ENCODE measurements at regions not wholly inside any gene's neighbourhood (a gene's known extent, or its start where the extent isn't known, plus 50 kb on each side); places are given as distances from the start of the nearest gene placed in this dataset.
"Not testable (repeated sequence)": the region's sequence is repeated elsewhere in the genome, so short reads cannot be mapped to it uniquely, and the experiment has no call there.

DNA sequence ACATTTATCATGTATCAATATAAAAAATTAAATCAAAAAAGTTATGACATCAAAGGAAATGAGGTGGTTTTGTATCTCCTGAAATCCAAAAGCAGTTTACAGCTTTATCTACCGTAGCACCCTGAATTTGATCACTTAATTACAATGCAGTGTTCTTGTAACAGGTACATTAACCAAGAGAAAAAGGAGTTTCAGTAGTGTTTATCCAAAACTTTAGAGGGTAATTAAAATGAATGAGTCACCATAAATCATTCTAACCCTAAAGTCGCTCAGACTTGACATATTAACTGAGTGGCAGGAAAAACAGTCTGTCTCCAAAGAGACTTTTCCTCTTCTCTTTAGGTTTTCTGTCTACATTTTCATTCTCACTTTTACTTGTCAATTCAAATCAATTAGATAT lies 907.6 kb upstream of the EPHA5 start:
- DNase-seq: no peak

DNA sequence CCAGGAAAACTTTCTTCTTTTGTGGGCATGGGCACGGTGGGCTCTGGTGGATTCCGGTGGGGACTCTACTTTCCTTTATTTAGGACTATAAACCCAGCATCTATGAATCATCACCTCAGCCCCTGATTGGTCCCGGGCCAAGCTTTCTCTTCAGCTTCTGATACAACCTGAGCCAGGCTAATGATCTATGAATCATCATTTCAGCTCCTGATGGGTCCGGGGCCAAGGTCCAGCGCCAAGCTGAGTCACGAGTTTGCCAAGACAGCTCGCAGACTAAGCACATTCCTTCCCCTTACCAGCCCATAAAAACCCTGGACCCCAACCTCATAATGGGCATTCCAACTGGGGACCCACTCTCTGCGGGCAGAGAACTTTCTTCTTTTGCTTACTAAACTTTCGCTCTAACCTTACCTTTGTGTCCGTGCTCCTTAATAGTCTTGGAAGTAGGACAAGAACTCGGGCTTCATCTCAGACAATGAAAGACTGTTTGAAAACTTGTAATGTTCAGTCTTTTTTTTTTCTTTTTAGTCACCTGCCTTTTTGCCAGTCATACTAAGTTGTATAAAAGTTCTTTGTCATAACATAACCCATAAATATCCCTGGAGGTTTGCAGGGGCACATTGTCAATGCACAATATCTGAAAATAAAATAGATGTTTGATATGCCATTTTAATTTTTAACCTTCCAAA lies 904.9 kb upstream of the EPHA5 start:
- peak; percentile 60 for DNase-seq

DNA sequence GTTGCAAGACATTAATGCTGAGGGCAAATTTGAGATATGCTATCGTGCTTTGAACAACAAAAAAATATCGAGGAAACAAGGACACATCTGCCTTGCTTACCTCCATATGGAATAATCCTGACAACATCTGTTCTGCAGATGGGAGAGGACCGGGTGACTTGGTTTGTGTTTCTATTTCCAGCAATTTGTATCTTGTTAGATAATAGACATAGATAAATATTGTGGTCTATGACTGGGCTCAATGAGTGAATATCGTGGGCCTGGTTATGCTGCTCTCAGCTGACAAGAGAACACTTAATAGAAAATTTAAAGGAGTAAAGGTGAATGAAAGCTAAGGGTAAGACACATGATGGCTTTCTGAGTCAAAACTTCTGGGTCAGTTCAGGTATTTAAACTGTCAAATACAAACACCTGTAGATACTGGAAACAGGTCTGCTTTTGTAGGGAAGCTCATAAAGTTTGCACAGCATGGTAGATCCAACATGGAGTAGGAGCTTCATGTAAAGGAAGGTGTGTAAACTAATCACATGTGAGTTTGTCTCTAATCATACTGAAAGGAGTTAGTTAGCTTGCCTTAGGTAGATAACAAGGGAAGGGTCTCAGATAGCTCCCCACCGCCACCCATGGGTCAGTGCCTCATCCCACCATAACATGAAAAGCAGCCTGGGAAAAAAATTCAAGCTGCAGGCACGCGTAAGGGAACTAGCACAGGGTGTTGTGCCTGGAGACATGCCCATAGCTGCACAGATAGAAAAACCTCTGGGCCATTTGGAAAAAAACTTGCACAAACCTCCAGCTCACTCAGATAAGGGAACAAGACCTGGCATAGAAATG lies 904.1 kb upstream of the EPHA5 start:
- DNase-seq: peak; percentile 77

DNA sequence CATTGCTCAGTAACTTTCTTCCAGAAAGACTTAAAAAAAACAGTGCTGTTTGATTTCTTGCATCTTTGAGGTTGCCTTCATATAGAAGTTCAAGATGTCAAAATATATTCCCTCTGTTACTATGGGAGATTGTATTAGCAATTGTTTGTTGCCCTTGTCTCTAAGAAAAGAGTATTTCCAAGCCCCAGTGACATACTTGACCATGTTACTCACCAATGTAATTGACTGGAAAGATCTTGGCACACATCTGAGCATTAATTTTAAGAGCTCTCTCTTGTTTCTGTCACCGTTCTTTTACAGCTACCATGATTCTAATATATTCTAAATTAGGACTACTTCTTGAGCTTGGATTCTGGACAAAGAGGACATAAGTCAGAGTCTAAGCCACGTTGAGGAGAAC lies 902.7 kb upstream of the EPHA5 start:
- DNase-seq: peak; percentile 91

DNA sequence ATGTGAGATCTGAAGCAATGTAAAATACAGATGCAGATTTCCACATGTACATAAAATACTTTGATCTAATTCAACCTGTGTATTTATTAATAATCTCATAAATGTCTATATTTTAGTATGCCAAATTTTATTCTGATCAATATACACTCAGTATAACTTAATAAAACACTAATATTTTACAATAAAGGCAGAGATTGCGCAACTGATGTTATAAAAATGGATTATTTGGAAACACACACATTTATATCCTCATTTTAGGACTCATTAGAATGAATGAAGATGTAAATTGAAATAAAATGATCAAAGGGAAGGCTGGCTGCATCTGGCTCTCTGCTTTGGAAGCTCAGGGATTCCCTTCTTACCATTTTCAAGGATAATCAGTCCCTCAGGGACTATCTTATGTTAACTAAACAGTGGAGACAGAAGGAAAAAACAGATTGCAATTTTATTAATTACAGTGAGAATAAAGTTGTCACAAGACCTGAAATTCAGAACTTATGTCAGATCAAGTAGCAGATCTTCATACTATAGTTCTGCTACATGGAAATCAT lies 900.9 kb upstream of the EPHA5 start:
- no peak for DNase-seq

DNA sequence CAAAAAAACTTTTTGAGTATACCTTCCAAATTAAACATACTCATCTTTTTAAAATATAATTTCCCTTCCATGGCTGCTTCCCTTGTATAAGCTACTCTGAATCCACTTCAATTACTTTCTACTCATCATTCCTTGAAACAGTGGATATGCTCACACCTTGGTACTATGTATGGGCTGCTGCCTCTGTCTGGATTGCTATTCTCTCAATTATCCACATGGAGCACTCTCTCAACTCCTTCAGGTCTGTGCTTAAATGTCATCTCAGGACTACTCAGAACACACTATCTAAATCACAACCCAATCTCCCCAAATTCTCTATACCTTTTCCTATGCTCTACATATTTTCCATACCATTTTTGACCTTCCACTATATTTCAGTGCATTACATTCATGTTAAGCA lies 898.9 kb upstream of the EPHA5 start:
- no peak for DNase-seq

DNA sequence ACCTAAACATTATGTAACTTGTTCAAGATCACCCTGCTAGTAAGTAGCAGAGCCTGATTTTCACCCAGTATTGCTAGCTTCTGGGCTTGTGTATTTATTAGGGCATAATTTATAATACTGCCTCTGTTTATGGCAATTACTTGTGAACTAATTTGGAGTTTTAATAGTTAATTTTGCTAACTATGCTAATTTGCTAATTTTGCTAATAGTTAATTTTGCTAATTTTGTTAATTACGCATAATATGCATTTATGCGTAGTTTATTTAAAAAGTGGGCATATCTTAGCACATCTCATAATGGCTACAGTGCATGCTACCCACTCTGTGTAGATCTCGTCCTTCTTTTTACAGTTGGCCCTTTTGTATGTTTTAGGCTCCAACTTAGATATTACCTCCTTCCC lies 898.1 kb upstream of the EPHA5 start:
- DNase-seq: no peak

DNA sequence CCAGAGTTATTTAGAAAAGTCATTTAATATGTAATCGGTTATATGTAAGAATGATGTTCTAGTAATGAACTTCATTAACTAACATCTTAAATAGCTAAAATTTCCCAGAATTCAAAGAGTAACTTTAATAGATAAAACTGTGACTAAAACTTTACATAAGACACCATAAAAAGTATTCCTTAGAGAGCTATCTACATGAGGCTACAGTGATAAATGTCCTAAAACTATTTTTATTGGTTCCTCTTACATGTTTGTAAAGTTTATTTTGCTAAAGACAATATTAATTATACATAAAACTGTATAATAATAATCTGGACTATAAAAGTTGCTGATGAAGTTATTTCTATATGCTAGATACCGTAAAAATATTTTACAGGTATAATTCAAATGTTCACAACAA lies 897.7 kb upstream of the EPHA5 start:
- DNase-seq: no peak

DNA sequence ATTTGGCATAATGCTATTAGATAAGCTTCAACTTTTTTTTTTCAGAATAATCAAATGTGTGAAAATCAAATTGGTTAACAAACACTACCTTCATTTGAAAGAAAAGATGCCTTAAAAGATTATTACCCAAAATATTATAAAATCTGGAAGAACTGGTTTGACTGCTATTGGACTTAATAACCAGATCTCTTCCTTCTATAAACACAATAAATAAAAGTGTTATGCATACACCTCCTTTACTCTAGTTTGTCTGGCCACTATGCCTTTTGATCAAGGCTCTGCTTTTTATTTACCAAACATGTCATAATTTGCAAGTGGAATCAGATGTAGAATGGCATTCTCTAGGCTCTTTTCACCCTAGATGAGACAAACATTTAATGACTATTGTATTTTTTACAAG lies 897.3 kb upstream of the EPHA5 start:
- no peak for DNase-seq

DNA sequence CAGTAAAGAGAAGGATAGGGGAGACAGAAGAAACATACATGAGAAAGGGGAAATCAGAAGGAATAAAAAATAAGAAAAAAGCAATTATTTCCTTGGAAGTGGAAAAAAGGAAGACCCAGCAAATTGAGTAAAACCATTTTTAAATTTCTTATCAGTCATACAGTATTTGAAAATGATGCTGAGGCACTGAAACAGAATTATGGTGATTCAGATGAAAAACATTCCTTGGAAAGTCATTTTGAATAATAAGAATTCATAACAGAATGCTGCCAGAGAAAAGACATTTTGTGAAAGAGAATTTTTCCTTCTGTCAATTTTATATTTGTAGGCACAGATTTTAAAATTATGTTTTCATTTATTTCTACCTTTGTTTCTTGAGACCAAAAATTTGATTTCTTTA lies 895.5 kb upstream of the EPHA5 start:
- peak; percentile 83 for DNase-seq

DNA sequence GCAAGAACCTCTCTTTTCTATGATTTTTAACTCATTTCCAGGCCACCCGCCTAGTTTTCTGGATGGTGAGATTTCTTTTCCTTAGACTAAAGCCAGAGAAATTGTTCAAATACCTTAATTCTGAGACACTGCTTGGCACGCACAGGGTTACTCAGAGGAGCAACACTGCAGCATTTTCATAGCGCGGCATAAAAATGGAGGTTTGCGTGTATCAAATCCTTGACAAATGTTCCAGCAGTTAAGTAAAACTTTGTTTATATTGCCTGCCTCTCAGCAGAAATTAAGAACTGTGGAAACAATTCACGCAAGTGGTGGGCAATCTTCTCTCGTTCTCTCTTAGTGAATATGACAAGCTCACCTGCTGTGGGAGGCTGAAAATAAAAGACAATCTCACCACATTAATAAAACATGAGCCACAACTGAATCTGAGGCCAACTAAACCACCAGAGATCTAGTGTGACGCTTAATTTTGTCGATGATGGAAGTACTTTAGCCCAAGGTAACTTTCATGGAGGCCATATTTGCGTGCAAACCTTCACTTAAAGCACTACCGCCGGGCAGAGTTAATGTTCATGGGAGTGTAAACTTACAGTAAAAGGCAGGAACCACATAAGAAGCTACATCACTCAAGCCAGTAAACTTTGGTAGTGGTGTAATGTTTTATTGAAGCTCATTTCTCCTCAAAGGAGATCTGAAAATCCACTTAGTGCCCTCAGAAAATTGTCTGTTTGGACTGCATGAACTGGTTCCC lies 894.8 kb upstream of the EPHA5 start:
- peak; percentile 98 for DNase-seq

DNA sequence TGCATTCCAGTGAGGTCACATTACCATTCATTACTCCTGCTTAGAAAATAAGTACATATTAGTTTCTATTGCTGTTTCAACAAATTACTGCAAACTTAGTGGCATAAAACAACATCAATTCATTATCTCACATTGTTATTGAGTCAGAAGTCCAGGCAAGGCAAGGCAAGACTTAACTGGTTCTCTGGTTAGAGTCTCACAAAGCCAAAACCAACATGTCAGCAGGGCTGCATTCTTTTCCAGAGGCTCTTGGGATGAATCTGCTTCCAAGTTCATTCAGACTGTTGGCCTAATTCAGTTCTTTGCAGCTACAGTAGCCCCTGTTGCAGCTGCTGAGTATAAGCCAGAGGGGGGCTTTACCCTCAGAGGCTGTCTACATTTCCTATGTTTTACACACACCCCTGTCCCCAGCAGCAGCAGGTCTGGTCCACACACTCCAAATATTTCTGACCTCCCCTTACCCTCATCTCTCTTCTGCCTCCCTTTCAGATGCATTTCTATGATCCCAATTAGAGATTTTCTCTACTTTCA lies 892.1 kb upstream of the EPHA5 start:
- DNase-seq: peak; percentile 75

DNA sequence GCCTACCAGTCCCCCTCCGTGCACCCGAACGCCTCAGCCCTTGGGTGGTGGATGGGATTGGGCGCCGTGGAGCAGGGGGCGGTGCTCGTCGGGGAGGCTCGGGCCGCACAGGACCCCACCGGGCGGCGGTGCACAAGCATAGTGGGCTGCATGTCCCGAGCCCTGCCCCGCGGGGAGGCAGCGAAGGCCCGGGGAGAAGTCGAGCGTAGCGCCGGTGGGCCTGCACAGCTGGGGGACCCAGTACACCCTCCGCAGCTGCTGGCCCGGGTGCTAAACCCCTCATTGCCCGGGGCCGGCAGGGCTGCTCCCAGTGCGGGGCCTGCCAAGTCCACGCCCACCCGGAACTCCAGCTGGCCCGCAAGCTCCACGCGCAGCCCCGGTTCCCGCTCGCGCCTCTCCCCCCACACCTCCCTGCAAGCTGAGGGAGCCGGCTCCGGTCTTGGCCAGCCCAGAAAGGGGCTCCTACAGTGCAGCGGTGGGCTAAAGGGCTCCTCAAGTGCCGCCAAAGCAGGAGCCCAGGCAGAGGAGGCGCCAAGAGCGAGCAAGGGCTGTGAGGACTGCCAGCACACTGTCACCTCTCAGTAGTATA lies 891.3 kb upstream of the EPHA5 start:
- DNase-seq: not testable (repeated sequence)

DNA sequence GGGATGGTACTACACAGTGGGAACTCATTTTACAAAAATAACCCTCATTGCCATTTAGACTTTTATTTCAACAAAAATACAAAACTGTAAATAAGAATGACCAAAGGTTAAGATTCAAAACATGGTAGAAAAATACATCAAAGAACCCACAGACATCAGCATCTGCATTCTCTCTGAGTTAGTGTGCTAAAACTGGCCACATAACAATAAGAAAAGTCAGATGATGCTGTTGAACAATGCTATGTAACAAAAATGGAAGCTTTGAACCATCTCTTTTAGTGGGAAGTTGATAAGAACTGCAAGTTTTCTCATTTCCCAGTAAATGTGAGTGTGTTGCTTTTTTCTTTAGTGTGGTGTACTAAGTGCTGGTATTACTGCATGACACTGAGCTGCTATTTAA lies 888.4 kb upstream of the EPHA5 start:
- DNase-seq: peak; percentile 44

DNA sequence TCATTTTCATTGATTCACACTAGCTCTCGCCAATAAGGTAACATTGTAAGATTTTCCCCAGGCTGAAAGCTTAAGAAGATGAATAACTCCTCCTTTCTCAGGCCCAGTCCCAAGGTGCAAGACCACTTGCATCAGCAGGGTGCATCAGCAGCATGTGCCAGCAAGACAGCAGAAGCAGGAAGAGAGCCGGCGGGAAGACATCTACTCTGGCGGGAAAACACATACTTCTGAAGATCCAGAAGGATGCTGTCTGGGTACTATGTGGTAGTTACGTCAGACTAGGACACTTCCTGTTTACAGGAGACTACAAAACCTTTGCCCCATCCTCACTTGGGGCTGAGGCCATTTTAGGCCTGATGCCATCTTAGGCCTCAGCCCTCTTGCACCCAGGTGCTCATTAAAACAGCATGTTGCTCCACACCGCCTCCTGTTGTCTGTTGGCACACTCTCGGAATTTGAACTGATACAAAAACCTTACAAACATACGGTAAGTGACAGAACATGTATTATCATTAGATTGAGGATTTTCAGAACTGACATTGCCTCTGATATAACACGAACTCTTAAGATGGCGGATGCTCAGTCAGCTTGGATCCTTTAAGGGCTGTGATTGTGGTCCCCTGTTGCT lies 886.5 kb upstream of the EPHA5 start:
- peak; percentile 24 for DNase-seq

DNA sequence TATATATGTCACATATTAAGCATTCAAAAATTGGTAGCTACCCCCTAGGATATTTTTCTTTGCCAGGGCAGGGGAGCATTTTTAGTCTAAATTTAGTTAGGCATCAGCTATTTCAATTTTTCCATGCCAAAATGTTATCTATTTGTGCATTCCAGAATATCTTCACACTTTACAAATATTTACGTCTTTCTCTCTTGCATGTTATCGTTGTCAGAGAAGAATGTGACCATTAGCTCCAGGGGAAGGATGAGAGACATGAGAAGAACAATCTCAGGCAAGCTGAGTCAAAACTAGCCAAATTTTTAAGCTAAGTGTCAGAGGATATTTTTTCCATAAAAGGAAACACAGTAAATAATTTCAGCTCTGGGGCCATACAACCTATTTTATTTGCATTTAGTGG lies 885.0 kb upstream of the EPHA5 start:
- DNase-seq: peak; percentile 98

DNA sequence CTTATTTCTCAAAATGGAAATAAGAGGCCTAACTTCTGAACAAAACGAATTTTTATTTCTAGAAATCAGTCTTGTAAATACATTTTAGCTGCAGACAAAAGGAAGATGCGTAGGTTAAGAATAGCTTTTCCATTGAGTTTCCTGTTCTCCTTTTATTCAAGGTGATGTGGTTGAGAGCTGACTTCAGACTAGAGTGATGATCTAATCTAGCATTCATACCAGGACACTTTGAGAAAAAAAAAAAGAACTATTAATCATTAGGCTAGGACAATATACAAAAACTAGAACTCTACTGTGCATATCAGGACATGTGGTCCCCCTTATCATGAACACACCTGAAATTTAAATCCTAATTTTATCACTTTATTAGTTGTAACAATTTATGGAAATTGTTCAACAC lies 884.5 kb upstream of the EPHA5 start:
- DNase-seq: peak; percentile 69

DNA sequence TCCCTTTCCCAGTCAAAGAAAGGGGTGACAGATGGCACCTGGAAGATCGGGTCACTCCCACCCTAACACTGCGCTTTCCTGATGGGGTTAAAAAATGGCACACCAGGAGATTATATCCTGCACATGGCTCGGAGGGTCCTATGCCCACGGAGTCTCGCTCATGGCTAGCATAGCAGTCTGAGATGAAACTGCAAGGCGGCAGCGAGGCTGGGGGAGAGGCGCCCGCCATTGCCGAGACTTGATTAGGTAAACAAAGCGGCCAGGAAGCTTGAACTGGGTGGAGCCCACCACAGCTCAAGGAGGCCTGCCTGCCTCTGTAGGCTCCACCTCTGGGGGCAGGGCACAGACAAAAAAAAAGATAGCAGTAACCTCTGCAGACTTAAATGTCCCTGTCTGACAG lies 875.0 kb upstream of the EPHA5 start:
- not testable (repeated sequence) for DNase-seq

DNA sequence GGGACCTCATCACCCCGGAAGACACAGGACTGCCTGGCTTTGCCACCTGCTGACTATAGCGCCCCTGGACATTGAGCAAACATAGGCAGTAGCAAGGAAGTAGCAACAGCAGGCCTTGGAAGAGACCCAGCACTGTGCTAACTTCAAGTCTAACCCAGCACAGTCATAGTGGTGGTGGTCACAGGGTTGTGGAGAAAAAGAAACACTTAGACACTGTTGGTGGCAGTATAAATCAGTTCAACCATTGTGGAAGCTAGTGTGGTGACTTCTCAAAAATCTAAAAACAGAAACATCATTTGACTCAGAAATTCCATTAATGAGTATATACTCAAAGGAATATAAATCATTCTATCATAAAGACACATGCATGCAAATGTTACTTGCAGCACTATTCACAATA lies 874.0 kb upstream of the EPHA5 start:
- peak; percentile 56 for DNase-seq

DNA sequence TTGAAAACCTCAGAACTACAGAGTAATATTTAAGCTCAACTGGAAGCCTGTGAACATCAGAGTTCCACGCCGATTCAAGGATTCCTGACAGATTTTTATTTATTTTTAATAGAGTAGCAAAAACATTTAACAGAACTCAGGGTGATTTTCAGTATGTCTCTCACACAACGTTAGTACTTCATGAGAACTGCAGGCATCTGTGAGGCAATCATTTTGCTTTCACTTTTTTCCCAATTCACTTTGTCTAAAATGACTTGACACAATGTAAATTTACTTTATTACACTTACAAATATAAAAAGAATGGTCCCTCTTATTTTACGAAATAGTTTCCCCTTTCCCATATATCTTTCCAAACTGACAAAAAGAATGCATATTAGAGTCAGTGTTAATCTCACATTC lies 869.5 kb upstream of the EPHA5 start:
- DNase-seq: no peak

DNA sequence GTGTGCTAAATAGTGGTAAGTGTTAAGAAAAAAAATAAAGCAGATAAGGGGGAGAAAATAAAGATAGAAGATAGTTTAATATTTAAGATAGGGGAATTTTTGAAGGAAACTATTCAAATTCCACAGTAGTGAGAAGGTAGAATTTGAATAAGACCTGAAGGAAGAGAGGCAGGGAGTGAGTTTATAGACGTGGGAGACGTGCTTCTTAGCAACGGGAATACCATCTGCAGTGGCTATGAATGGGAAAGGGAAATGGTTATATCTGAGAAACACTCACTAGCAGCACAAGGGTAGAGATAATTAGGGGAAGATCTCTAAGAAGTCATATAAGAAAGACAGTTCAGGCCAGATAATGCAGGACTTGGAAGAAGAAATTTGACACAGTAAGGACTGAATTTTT lies 854.5 kb upstream of the EPHA5 start:
- DNase-seq: no peak

DNA sequence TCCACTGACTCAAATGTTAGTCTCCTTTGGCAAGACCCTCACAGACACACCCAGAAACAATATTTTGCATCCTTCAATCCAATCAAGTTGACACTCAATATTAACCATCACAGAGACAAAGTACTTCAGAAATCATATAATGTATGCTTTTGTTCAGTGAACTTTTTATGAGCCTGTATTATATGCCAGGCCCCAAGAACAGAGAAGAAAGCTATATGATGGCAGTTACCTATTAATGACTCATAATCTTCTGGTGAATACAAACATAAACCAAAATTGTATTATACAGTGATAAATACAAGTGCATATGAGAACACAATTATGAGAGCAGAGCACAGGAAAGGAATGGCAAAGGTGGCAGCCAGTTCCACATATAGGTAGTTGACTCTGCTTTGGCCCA lies 852.0 kb upstream of the EPHA5 start:
- no peak for DNase-seq

Measured in fibroblast of skin of back (primary cell).